ENCODE measurements at regions not wholly inside any gene's neighbourhood (a gene's known extent, or its start where the extent isn't known, plus 50 kb on each side); places are given as distances from the start of the nearest gene placed in this dataset.
"Not testable (repeated sequence)": the region's sequence is repeated elsewhere in the genome, so short reads cannot be mapped to it uniquely, and the experiment has no call there.

DNA sequence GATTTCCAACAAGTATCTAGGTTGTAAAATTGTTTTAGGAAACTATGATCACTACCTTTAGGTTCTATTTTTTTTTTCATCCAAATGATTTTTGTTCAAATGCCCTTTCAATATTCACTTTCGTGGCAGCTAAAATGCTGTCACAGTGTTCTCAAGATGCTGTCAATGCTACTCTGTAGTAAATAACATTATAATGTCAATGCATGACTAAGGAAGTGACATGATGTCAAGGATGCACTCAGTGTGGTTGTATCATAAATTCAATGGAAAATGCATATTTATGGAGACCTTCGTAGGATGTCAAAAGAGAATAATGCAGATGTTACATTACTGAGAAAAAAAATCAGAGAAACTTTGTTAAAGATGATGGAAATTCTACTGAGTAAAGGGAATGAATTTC is 673.8 kb downstream of the ANKRD7 start:
- Histone ChIP-seq H3K36me3 (ENCODE audit: insufficient read depth, low read length, poor library complexity, severe bottlenecking) (no peaks in the 10 kb centered on the region), H3K27ac (ENCODE audit: low read depth, low read length, poor library complexity, severe bottlenecking) (no peak overlapping the region), H3K27me3 (replicated peaks; ENCODE audit: insufficient read depth, low read depth, low read length, poor library complexity) (no peaks in the 10 kb centered on the region), H3K4me3 (ENCODE audit: low read depth, low read length, poor library complexity, severe bottlenecking) (no peak overlapping the region), H3K4me1 (ENCODE audit: insufficient read depth, low read length, poor library complexity, severe bottlenecking) (no peaks in the 10 kb centered on the region), H3K9me3 (ENCODE audit: low read depth, low read length, poor library complexity, severe bottlenecking) (no peaks in the 10 kb centered on the region)
- POLR2A ChIA-PET (ENCODE audit: low non-redundant PET) = no interaction called here
- TF ChIP-seq EZH2 (IDR thresholded peaks at IDR 0.05; ENCODE audit: borderline replicate concordance, low read depth, low read length, poor library complexity, severe bottlenecking) = no peak
- TF ChIP-seq, protein P1, sequence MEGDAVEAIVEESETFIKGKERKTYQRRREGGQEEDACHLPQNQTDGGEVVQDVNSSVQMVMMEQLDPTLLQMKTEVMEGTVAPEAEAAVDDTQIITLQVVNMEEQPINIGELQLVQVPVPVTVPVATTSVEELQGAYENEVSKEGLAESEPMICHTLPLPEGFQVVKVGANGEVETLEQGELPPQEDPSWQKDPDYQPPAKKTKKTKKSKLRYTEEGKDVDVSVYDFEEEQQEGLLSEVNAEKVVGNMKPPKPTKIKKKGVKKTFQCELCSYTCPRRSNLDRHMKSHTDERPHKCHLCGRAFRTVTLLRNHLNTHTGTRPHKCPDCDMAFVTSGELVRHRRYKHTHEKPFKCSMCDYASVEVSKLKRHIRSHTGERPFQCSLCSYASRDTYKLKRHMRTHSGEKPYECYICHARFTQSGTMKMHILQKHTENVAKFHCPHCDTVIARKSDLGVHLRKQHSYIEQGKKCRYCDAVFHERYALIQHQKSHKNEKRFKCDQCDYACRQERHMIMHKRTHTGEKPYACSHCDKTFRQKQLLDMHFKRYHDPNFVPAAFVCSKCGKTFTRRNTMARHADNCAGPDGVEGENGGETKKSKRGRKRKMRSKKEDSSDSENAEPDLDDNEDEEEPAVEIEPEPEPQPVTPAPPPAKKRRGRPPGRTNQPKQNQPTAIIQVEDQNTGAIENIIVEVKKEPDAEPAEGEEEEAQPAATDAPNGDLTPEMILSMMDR (conservative IDR thresholded peaks at IDR 0.05; ENCODE audit: low read depth, low read length) = no peak
- no TSS peak for BruUV-seq (replicated peaks)
- no peak for DNase-seq (ENCODE audit: low spot score)
- CTCF ChIA-PET = no interaction called here
- intact Hi-C loops (cut with micrococcal nuclease; ENCODE audit: unreplicated experiment) = loop anchor here (10.0 kb wide), 1 partner anchor 543 kb away; no protein-coding TSS in a partner anchor

GRCh38 chr7:118902600-118902999 is 678.1 kb downstream of the ANKRD7 start:
- BruUV-seq (replicated peaks) = no TSS peak
- H3K4me3 ChIP-seq (ENCODE audit: low read depth, low read length, poor library complexity, severe bottlenecking) = no peak overlapping the region
- no peaks in the 10 kb centered on the region for H3K36me3 ChIP-seq (ENCODE audit: insufficient read depth, low read length, poor library complexity, severe bottlenecking)
- CTCF ChIA-PET = no interaction called here
- no peak overlapping the region for H3K27ac ChIP-seq (ENCODE audit: low read depth, low read length, poor library complexity, severe bottlenecking)
- DNase-seq (ENCODE audit: low spot score) = no peak
- no peaks in the 10 kb centered on the region for H3K4me1 ChIP-seq (ENCODE audit: insufficient read depth, low read length, poor library complexity, severe bottlenecking)
- POLR2A ChIA-PET (ENCODE audit: low non-redundant PET) = no interaction called here
- no peaks in the 10 kb centered on the region for H3K27me3 ChIP-seq (replicated peaks; ENCODE audit: insufficient read depth, low read depth, low read length, poor library complexity)
- intact Hi-C loops (cut with micrococcal nuclease; ENCODE audit: unreplicated experiment) = no loop called here
- no peak for TF ChIP-seq EZH2 (IDR thresholded peaks at IDR 0.05; ENCODE audit: borderline replicate concordance, low read depth, low read length, poor library complexity, severe bottlenecking)
- TF ChIP-seq, protein P1 (conservative IDR thresholded peaks at IDR 0.05; ENCODE audit: low read depth, low read length) = no peak
- H3K9me3 ChIP-seq (ENCODE audit: low read depth, low read length, poor library complexity, severe bottlenecking) = no peaks in the 10 kb centered on the region

DNA sequence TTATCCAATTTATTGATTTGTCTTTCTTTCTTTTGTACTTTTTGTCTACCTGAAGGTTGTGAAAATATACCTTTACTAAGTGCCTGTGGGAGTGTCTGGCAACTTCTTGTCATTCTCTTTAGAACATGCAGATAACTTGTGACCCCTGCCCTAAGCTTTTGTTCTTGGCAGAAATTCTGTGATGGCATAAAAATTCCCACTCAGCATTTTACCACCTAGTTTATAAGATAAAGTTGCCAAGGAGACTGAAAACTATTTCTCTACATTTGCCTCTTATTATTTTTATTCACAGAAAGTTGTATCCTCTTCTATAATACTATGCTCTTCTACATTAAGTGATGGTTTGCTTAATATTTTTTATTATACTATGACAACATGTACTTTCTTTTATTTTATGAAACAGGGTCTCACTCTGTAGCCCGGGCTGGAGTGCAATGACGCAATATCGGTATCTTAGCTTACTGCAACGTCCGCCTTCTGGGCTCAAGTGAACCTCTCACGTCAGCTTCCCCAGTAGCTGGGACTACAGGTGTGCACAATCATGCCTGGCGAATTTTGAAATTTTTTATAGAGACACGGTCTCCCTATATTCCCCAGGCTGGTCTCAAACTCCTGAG is 683.5 kb downstream of the ANKRD7 start:
- Histone ChIP-seq H3K27me3 (replicated peaks; ENCODE audit: insufficient read depth, low read depth, low read length, poor library complexity) (no peaks in the 10 kb centered on the region), H3K27ac (ENCODE audit: low read depth, low read length, poor library complexity, severe bottlenecking) (no peak overlapping the region), H3K4me3 (ENCODE audit: low read depth, low read length, poor library complexity, severe bottlenecking) (no peak overlapping the region), H3K9me3 (ENCODE audit: low read depth, low read length, poor library complexity, severe bottlenecking) (no peaks in the 10 kb centered on the region), H3K36me3 (ENCODE audit: insufficient read depth, low read length, poor library complexity, severe bottlenecking) (no peaks in the 10 kb centered on the region), H3K4me1 (ENCODE audit: insufficient read depth, low read length, poor library complexity, severe bottlenecking) (no peaks in the 10 kb centered on the region)
- no TSS peak for BruUV-seq (replicated peaks)
- intact Hi-C loops (cut with micrococcal nuclease; ENCODE audit: unreplicated experiment) = no loop called here
- POLR2A ChIA-PET (ENCODE audit: low non-redundant PET) = no interaction called here
- DNase-seq (ENCODE audit: low spot score) = no peak
- CTCF ChIA-PET = no interaction called here
- no peak for TF ChIP-seq EZH2 (IDR thresholded peaks at IDR 0.05; ENCODE audit: borderline replicate concordance, low read depth, low read length, poor library complexity, severe bottlenecking)
- TF ChIP-seq, protein P1 (conservative IDR thresholded peaks at IDR 0.05; ENCODE audit: low read depth, low read length) = no peak

DNA sequence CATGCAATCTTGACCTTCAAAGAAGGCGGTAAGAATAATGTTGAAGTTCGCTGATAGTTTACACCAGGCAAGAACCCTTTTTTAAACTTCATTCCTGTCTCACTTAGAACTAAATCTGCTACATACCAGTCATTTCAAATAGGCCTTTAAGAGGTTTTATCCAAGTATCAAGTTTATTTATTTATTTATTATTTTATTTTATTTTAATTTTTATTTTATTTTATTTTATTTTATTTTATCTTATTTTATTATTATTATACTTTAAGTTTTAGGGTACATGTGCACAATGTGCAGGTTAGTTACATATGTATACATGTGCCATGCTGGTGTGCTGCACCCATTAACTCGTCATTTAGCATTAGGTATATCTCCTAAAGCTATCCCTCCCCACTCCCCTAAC is 691.6 kb downstream of the ANKRD7 start:
- H3K4me3 ChIP-seq (ENCODE audit: low read depth, low read length, poor library complexity, severe bottlenecking); POLR2A ChIA-PET (ENCODE audit: low non-redundant PET); BruUV-seq (replicated peaks); H3K4me1 ChIP-seq (ENCODE audit: insufficient read depth, low read length, poor library complexity, severe bottlenecking); CTCF ChIA-PET; H3K27ac ChIP-seq (ENCODE audit: low read depth, low read length, poor library complexity, severe bottlenecking); DNase-seq (ENCODE audit: low spot score); H3K27me3 ChIP-seq (replicated peaks; ENCODE audit: insufficient read depth, low read depth, low read length, poor library complexity); H3K9me3 ChIP-seq (ENCODE audit: low read depth, low read length, poor library complexity, severe bottlenecking); H3K36me3 ChIP-seq (ENCODE audit: insufficient read depth, low read length, poor library complexity, severe bottlenecking): not testable (repeated sequence)
- intact Hi-C loops (cut with micrococcal nuclease; ENCODE audit: unreplicated experiment) = loop anchor here (10.0 kb wide), 1 partner anchor 661 kb away; no protein-coding TSS in a partner anchor

Measured in A673 (cell line).